HepG2 (cell line): ENCODE measurements at regions not wholly inside any gene's neighbourhood (a gene's known extent, or its start where the extent isn't known, plus 50 kb on each side); places are given as distances from the start of the nearest gene placed in this dataset.

Experiments
- ATAC-seq: fragments of 200-7000 bp; cut with Tn5 transposase; 3 replicates; pipeline ENCODE4 v1.9.1; 2020; ENCODE audit warnings: mild to moderate bottlenecking, moderate library complexity
- BruUV-seq: library from RNA; stranded (reverse); fragments of 400-500 nt; replicated peaks from 2 replicates; lab custom pipeline; 2021; lab: Mats Ljungman, UMichigan
- CTCF ChIA-PET: fragments of 300-600 bp; formaldehyde crosslinking; extraction: SDS; loops from one replicate; lab custom pipeline; 2021; ENCODE audit warnings: low total read pairs, inconsistent platforms, low intra/inter-chr PET ratio; lab: Yijun Ruan, JAX
- POLR2A ChIA-PET: fragments of 350-600 bp; sonication (Branson Sonifier 250); formaldehyde crosslinking; loops from one replicate; lab custom pipeline; 2020; ENCODE audit warnings: antibody characterized with exemption, inconsistent platforms; lab: Yijun Ruan, JAX
- DNase-seq: peaks from one replicate; pipeline ENCODE4 v3.0.0-alpha.2; 2015; ENCODE audit warnings: low spot score
- FAIRE-seq: peaks from 3 replicates; lab custom pipeline; 2011; peaks lifted over from hg19 to GRCh38; lab: Jason Lieb, UNC
- H2AFZ ChIP-seq: one replicate; pipeline ENCODE4 v1.6.1; 2011; ENCODE audit warnings: low read length, inconsistent platforms
- H3K27ac ChIP-seq: fragments of 300-600 bp; 3 replicates; pipeline ENCODE4 v1.8.0; 2011; ENCODE audit warnings: mixed run types, mild to moderate bottlenecking, mixed read lengths, low read length, inconsistent platforms; ENCODE audit not compliant: insufficient read depth; ENCODE audit errors: extremely low read length
- H3K27me3 ChIP-seq, 2 experiments: fragments of 200-600 bp in 1 of 2; 2 replicates in 1 of 2; 3 replicates in 1 of 2; pipeline versions ENCODE4 v1.6.0 to v1.8.0; 2011; ENCODE audit warnings: low read length in 2 of 2, mild to moderate bottlenecking in 2 of 2, moderate library complexity in 2 of 2, inconsistent platforms in 1 of 2; ENCODE audit not compliant: insufficient read depth in 2 of 2, control insufficient read depth in 1 of 2
- H3K36me3 ChIP-seq, 2 experiments: fragments of 200-600 bp in 1 of 2; replicated peaks in 1 of 2; 2 replicates in 1 of 2; 3 replicates in 1 of 2; pipeline versions ENCODE4 v1.5.1 to v1.8.0; 2011; ENCODE audit warnings: low read length in 2 of 2, inconsistent platforms in 1 of 2; ENCODE audit not compliant: insufficient read depth in 2 of 2, control insufficient read depth in 1 of 2
- H3K4me1 ChIP-seq: 2 replicates; pipeline ENCODE4 v1.5.1; 2012; ENCODE audit warnings: low read length, inconsistent platforms; ENCODE audit not compliant: insufficient read depth
- H3K4me2 ChIP-seq: 2 replicates; pipeline ENCODE4 v1.6.0; 2011; ENCODE audit warnings: low read depth, low read length, inconsistent platforms
- H3K4me3 ChIP-seq, 3 experiments: fragments of 200-600 bp in 1 of 3; sonication (generic), shearing (Covaris generic) in 1 of 3; replicated peaks in 1 of 3; 2 replicates each; pipeline ENCODE4 v1.5.1; 2011 to 2016; ENCODE audit warnings: low read length in 3 of 3, inconsistent platforms in 2 of 3, low read depth in 2 of 3, mild to moderate bottlenecking in 2 of 3, control low read depth in 1 of 3, mixed read lengths in 1 of 3; ENCODE audit not compliant: insufficient read depth in 1 of 3
- H3K79me2 ChIP-seq: one replicate; pipeline ENCODE4 v1.6.1; 2011; ENCODE audit warnings: low read length, inconsistent platforms; ENCODE audit not compliant: insufficient read depth
- H3K9ac ChIP-seq: 2 replicates; pipeline ENCODE4 v1.6.0; 2011; ENCODE audit warnings: mild to moderate bottlenecking, low read depth, low read length, inconsistent platforms; ENCODE audit not compliant: insufficient read depth
- H3K9me3 ChIP-seq: 2 replicates; pipeline ENCODE4 v1.5.1; 2012; ENCODE audit warnings: mild to moderate bottlenecking, low read length
- H4K20me1 ChIP-seq: 2 replicates; pipeline ENCODE4 v1.6.0; 2011; ENCODE audit warnings: inconsistent platforms, mild to moderate bottlenecking, low read length, moderate library complexity; ENCODE audit not compliant: insufficient read depth
- EHMT2 ChIP-seq: fragments of 200-600 bp; sonication (generic); IDR thresholded peaks from 2 replicates; pipeline ENCODE4 v1.7.0; 2017; ENCODE audit warnings: antibody characterized with exemption, low read depth, low read length, borderline replicate concordance
- HOXA9 ChIP-seq: sonication (generic); formaldehyde crosslinking; IDR thresholded peaks from 2 replicates; pipeline ENCODE4 v1.8.1; 2022; ENCODE audit warnings: missing genetic modification reagents, mild to moderate bottlenecking, moderate library complexity, borderline replicate concordance
- KDM2A ChIP-seq: sonication (generic); formaldehyde crosslinking; IDR thresholded peaks from 2 replicates; pipeline ENCODE4 v1.4.0; 2020; ENCODE audit warnings: low read depth, missing genetic modification reagents, borderline replicate concordance
- RFX1 ChIP-seq: fragments of 450-650 bp; IDR thresholded peaks from 2 replicates; pipeline ENCODE4 v1.6.1; 2017
- SIN3B ChIP-seq: fragments of 150-350 bp; IDR thresholded peaks from 2 replicates; pipeline ENCODE4 v1.6.1; 2014; ENCODE audit warnings: low read length
- TBL1XR1 ChIP-seq: fragments of 150-350 bp; IDR thresholded peaks from 2 replicates; pipeline ENCODE4 v1.6.1; 2014; ENCODE audit warnings: borderline replicate concordance, low read length; ENCODE audit not compliant: partially characterized antibody
- YEATS2 ChIP-seq: sonication (generic); formaldehyde crosslinking; IDR thresholded peaks from 2 replicates; pipeline ENCODE4 v1.4.0; 2020; ENCODE audit warnings: missing genetic modification reagents, borderline replicate concordance
- ZNF431 ChIP-seq: sonication (generic); formaldehyde crosslinking; IDR thresholded peaks from 2 replicates; pipeline ENCODE4 v1.9.0; 2022; ENCODE audit warnings: missing genetic modification reagents, low read depth, mild to moderate bottlenecking, borderline replicate concordance
- ZNF619 ChIP-seq: sonication (generic); formaldehyde crosslinking; IDR thresholded peaks from 2 replicates; pipeline ENCODE4 v1.4.0; 2020; ENCODE audit warnings: mild to moderate bottlenecking, missing genetic modification reagents
- ZNF720 ChIP-seq: sonication (generic); formaldehyde crosslinking; IDR thresholded peaks from 2 replicates; pipeline ENCODE4 v1.4.0; 2020; ENCODE audit warnings: missing genetic modification reagents
- ZNF883 ChIP-seq: sonication (generic); formaldehyde crosslinking; IDR thresholded peaks from 2 replicates; pipeline ENCODE4 v1.5.1; 2020; ENCODE audit warnings: mild to moderate bottlenecking, missing genetic modification reagents; ENCODE audit errors: not compliant biosample characterization
- ZSCAN12 ChIP-seq: sonication (generic); formaldehyde crosslinking; IDR thresholded peaks from 2 replicates; pipeline ENCODE4 v1.9.0; 2021; ENCODE audit warnings: mild to moderate bottlenecking, missing genetic modification reagents
- WGBS: methylation state at CpG from one replicate; pipeline ENCODE4 v1.1.6; 2017; ENCODE audit warnings: low lambda C conversion rate; 5-methylcytosine and 5-hydroxymethylcytosine counted together
- in situ Hi-C: cut with HindIII; loops from 2 replicates; pipeline ENCODE4 v1.10.0; 2017; ENCODE audit warnings: low pct_unique_long_range_greater_than_20kb; ENCODE audit not compliant: extremely low pct_ligation_motif_present
- intact Hi-C: fragments of 100-400 bp; cut with micrococcal nuclease; formaldehyde crosslinking; loops from one replicate; pipeline ENCODE4 v1.10.0; 2022; ENCODE audit not compliant: unreplicated experiment
- TF ChIP-seq, protein P1 (sequence below): sonication (generic); formaldehyde crosslinking; conservative IDR thresholded peaks from 2 replicates; pipeline ENCODE4 v1.8.0; 2022; ENCODE audit warnings: missing genetic modification reagents
- TF ChIP-seq, protein P2 (sequence below): sonication (generic); formaldehyde crosslinking; IDR thresholded peaks from 2 replicates; pipeline ENCODE4 v1.5.1; 2020; ENCODE audit warnings: missing genetic modification reagents, mild to moderate bottlenecking, borderline replicate concordance
- TF ChIP-seq, protein P3 (sequence below): sonication (generic); formaldehyde crosslinking; IDR thresholded peaks from 2 replicates; pipeline ENCODE4 v1.8.1; 2023; ENCODE audit warnings: mild to moderate bottlenecking, missing genetic modification reagents

DNA sequence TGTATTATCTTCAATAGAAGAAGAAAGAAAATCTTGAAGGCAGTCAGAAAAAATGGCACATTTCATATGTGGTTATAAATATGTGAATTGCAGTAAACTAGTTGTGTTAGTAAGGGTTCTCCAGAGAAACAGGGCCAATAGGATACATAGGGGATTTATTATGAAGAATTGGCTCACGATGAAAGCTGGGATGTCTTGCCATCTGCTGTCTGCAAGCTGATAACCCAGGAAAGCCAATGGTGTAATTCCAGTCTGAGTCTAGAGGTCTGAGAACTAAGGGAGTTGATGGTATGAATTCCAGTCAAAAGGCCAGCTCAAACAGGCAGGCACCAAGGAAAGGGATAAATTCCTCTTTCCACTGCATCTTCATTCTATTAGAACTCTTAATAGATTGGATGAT is 362.4 kb downstream of the KCNJ3 start:
- FAIRE-seq (no peak), DNase-seq (no peak), ATAC-seq (no peak)
- Histone ChIP-seq H3K9ac (no peak overlapping the region), H4K20me1 (no peaks in the 10 kb centered on the region), H3K4me3 (no peak overlapping the region), H3K27ac (no peak overlapping the region), H3K9me3 (peaks cover 25% of the 10 kb centered on the region), H3K79me2 (no peaks in the 10 kb centered on the region), H3K27me3 (no peaks in the 10 kb centered on the region), H3K4me2 (no peak overlapping the region), H3K4me1 (no peaks in the 10 kb centered on the region), H2AFZ (no peak overlapping the region), H3K36me3 (no peaks in the 10 kb centered on the region)
- POLR2A ChIA-PET = no interaction called here
- WGBS = 0% methylated on average over 1 of the region's 1 CpG
- intact Hi-C loops = no loop called here
- CTCF ChIA-PET = no interaction called here
- TF ChIP-seq SIN3B (no peak), ZNF720 (no peak), ZSCAN12 (CRISPR knock-in tag) (no peak), ZNF619 (CRISPR knock-in tag) (no peak), EHMT2 (no peak), HOXA9 (CRISPR knock-in tag) (no peak)
- TF ChIP-seq, protein P1, sequence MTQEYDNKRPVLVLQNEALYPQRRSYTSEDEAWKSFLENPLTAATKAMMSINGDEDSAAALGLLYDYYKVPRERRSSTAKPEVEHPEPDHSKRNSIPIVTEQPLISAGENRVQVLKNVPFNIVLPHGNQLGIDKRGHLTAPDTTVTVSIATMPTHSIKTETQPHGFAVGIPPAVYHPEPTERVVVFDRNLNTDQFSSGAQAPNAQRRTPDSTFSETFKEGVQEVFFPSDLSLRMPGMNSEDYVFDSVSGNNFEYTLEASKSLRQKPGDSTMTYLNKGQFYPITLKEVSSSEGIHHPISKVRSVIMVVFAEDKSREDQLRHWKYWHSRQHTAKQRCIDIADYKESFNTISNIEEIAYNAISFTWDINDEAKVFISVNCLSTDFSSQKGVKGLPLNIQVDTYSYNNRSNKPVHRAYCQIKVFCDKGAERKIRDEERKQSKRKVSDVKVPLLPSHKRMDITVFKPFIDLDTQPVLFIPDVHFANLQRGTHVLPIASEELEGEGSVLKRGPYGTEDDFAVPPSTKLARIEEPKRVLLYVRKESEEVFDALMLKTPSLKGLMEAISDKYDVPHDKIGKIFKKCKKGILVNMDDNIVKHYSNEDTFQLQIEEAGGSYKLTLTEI (CRISPR knock-in tag) = no peak
- BruUV-seq = no TSS peak
- in situ Hi-C loops = no loop called here

DNA sequence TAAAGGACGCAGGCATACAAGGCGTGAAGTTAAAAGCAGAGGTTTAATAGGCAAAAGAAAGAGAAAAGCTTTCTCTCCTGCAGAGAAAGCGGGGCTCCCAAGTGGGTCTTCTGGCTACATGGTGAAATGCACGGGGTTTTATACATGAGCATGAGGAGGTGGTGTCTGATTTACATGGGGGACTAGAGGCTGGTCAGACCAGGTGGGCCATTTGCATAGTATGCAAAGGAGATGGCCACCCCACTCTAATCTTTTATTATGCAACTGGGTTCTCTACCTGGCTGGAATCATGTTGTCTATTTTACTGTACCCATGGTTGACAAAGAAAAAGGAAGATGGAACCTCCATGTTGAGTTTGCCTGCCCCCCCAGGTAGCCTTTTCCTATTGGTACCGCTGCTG is 356.2 kb downstream of the KCNJ3 start:
- in situ Hi-C loops = no loop called here
- Histone ChIP-seq H3K79me2 (no peaks in the 10 kb centered on the region), H3K4me3 (no peak overlapping the region), H3K9me3 (0 out of 2 replicates have a peak, but pooled peaks cover under 1% of the 10 kb centered on the region), H3K27me3 (no peaks in the 10 kb centered on the region), H3K9ac (no peak overlapping the region), H3K4me2 (no peak overlapping the region), H3K4me1 (no peaks in the 10 kb centered on the region), H2AFZ (no peak overlapping the region), H4K20me1 (no peaks in the 10 kb centered on the region), H3K36me3 (no peaks in the 10 kb centered on the region), H3K27ac (no peak overlapping the region)
- no peak for ATAC-seq
- CTCF ChIA-PET = no interaction called here
- no peak for DNase-seq
- 25% methylated on average over 5 of the region's 5 CpGs for WGBS
- intact Hi-C loops = no loop called here
- FAIRE-seq = no peak
- BruUV-seq = no TSS peak
- POLR2A ChIA-PET = no interaction called here
- TF ChIP-seq KDM2A (CRISPR knock-in tag) (no peak), ZNF431 (CRISPR knock-in tag) (no peak), RFX1 (no peak), ZNF883 (CRISPR knock-in tag) (no peak), YEATS2 (CRISPR knock-in tag) (no peak), TBL1XR1 (no peak)
- TF ChIP-seq, protein P2, sequence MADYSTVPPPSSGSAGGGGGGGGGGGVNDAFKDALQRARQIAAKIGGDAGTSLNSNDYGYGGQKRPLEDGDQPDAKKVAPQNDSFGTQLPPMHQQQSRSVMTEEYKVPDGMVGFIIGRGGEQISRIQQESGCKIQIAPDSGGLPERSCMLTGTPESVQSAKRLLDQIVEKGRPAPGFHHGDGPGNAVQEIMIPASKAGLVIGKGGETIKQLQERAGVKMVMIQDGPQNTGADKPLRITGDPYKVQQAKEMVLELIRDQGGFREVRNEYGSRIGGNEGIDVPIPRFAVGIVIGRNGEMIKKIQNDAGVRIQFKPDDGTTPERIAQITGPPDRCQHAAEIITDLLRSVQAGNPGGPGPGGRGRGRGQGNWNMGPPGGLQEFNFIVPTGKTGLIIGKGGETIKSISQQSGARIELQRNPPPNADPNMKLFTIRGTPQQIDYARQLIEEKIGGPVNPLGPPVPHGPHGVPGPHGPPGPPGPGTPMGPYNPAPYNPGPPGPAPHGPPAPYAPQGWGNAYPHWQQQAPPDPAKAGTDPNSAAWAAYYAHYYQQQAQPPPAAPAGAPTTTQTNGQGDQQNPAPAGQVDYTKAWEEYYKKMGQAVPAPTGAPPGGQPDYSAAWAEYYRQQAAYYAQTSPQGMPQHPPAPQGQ (CRISPR knock-in tag) = no peak
- TF ChIP-seq, protein P3, sequence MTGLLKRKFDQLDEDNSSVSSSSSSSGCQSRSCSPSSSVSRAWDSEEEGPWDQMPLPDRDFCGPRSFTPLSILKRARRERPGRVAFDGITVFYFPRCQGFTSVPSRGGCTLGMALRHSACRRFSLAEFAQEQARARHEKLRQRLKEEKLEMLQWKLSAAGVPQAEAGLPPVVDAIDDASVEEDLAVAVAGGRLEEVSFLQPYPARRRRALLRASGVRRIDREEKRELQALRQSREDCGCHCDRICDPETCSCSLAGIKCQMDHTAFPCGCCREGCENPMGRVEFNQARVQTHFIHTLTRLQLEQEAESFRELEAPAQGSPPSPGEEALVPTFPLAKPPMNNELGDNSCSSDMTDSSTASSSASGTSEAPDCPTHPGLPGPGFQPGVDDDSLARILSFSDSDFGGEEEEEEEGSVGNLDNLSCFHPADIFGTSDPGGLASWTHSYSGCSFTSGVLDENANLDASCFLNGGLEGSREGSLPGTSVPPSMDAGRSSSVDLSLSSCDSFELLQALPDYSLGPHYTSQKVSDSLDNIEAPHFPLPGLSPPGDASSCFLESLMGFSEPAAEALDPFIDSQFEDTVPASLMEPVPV (CRISPR knock-in tag) = no peak
